Body of pancreas (tissue), 4 donors: ENCODE measurements at regions not wholly inside any gene's neighbourhood (a gene's known extent, or its start where the extent isn't known, plus 50 kb on each side); places are given as distances from the start of the nearest gene placed in this dataset.

ENCODE experiments used
- ATAC-seq: fragments of 150-250 bp; one replicate; pipeline ENCODE4 v1.9.1; 2016
- DNase-seq, 4 donors: peaks; one replicate each; pipeline ENCODE4 v3.0.0-alpha.2; 2019
- H3K27ac ChIP-seq, 4 donors: fragments of 200-600 bp; sonication (generic); 1 replicate in 3 of 4; 2 replicates in 1 of 4; pipeline versions ENCODE4 v1.5.1 to v1.6.1; 2016 to 2019; ENCODE audit warnings: mild to moderate bottlenecking in 1 of 4, mixed read lengths in 1 of 4, moderate library complexity in 1 of 4
- H3K27me3 ChIP-seq, 2 donors: fragments of 200-600 bp; sonication (generic); one replicate each; pipeline ENCODE4 v1.6.0; 2016; ENCODE audit warnings: mild to moderate bottlenecking in 1 of 2
- H3K36me3 ChIP-seq, 2 donors: fragments of 200-600 bp; sonication (generic); replicated peaks in 1 of 2; 2 replicates each; pipeline ENCODE4 v1.5.1; 2016; ENCODE audit warnings: low read depth in 2 of 2; ENCODE audit not compliant: insufficient read depth in 1 of 2
- H3K4me1 ChIP-seq: fragments of 200-600 bp; sonication (generic); one replicate; pipeline ENCODE4 v1.6.0; 2016
- H3K4me3 ChIP-seq, 2 donors: fragments of 200-600 bp; sonication (generic); 1 replicate in 1 of 2; 2 replicates in 1 of 2; pipeline ENCODE4 v1.5.1; 2016 to 2019
- H3K9me3 ChIP-seq, 3 donors: fragments of 200-600 bp; sonication (generic); 1 replicate in 2 of 3; 2 replicates in 1 of 3; pipeline ENCODE4 v1.5.1; 2016
- POLR2A ChIP-seq, 3 donors: fragments of 450-650 bp; IDR thresholded peaks; one replicate each; pipeline ENCODE4 v1.6.1; 2016; ENCODE audit warnings: antibody characterized with exemption in 3 of 3, mild to moderate bottlenecking in 2 of 3
- WGBS, 2 donors: methylation state at CpG; one replicate each; pipeline ENCODE4 v1.1.5; 2017; 5-methylcytosine and 5-hydroxymethylcytosine counted together
- intact Hi-C: fragments of 100-400 bp; cut with DNase I; formaldehyde crosslinking; loops from one replicate; pipeline ENCODE4 v1.15.1; 2023
- TF ChIP-seq, protein P1 (sequence below), 7 experiments: fragments of 450-650 bp in 4 of 7; fragments of 200-600 bp in 3 of 7; sonication (generic) in 3 of 7; IDR thresholded peaks; one replicate each; pipeline ENCODE4 v1.5.1; 2016 to 2019; ENCODE audit warnings: antibody characterized with exemption in 7 of 7

DNA sequence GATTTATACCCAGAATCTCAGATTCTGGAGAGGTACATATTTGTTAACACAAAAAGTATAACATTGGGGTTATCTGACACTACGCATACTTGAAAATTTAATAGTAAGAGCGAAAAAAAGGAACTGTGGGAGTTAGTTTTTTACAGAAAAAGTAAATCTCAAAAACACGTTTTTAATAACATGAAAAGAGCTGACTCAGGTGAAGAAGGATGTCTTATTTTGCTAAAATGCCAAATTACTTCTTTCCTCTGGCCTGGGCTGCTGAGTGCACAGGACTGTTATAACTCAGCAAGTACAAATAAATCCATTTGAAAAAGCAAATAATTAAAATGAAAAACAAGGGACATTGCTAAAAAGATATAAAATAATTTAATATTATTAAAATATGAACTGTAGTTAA, 1322.9 kb downstream of the ARAP2 start:
- Histone ChIP-seq H3K9me3 (no peaks in the 10 kb centered on the region), H3K27ac (no peak overlapping the region), H3K27me3 (no peaks in the 10 kb centered on the region), H3K4me1 (no peaks in the 10 kb centered on the region), H3K4me3 (no peak overlapping the region), H3K36me3 (no peaks in the 10 kb centered on the region)
- intact Hi-C loops = no loop called here
- DNase-seq (no peak), ATAC-seq (no peak)
- WGBS, 2 donors = 62% methylated on average over 3 of the region's 3 CpGs
- TF ChIP-seq POLR2A (IDR thresholded peaks at IDR 0.05) = no peak

DNA sequence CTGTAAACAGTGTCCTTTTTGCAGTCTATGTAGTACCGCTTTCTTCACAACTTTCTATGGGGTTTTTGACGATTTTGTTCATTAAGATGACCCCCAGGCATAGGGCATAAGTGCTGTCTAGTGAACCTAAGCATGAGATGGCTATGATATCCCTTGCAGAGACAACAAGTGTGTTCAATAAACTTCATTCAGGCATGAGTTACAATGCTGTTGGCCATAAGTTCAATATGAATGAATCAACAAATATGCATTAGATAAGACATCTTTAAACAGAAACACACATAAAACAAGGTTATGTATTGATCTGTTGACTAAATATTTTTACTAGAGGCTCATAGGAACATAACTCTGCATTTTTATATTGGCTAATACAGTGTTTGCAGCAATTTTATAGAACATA, 1322.0 kb downstream of the ARAP2 start:
- Histone ChIP-seq H3K4me1 (no peaks in the 10 kb centered on the region), H3K4me3 (no peak overlapping the region), H3K36me3 (no peaks in the 10 kb centered on the region), H3K27ac (no peak overlapping the region), H3K27me3 (no peaks in the 10 kb centered on the region), H3K9me3 (no peaks in the 10 kb centered on the region)
- WGBS, 2 donors = 58 to 61% methylated on average over 2 of the region's 2 CpGs
- intact Hi-C loops = no loop called here
- ATAC-seq (no peak), DNase-seq (no peak)
- no peak for TF ChIP-seq POLR2A (IDR thresholded peaks at IDR 0.05)
- TF ChIP-seq, protein P1, sequence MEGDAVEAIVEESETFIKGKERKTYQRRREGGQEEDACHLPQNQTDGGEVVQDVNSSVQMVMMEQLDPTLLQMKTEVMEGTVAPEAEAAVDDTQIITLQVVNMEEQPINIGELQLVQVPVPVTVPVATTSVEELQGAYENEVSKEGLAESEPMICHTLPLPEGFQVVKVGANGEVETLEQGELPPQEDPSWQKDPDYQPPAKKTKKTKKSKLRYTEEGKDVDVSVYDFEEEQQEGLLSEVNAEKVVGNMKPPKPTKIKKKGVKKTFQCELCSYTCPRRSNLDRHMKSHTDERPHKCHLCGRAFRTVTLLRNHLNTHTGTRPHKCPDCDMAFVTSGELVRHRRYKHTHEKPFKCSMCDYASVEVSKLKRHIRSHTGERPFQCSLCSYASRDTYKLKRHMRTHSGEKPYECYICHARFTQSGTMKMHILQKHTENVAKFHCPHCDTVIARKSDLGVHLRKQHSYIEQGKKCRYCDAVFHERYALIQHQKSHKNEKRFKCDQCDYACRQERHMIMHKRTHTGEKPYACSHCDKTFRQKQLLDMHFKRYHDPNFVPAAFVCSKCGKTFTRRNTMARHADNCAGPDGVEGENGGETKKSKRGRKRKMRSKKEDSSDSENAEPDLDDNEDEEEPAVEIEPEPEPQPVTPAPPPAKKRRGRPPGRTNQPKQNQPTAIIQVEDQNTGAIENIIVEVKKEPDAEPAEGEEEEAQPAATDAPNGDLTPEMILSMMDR (IDR thresholded peaks at IDR 0.05) = no peak

DNA sequence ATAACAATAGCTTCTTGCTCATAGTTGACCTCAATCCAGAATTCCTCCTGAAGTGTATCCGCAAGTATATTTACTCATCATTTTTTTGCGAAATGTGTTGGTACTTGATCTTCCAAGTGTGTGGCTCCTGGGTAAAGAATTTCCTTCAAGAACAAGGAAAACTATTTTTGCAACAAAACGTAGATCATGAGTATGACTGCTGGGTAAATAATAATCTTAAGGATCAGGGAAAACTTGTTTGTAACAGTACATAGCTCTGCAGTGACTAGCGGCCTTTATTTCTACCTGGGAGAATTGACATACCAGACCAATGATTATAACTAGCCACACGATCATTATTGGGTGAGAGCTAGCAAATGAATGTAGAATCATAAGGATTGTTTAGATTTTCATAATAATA, 1311.7 kb downstream of the ARAP2 start:
- DNase-seq (no peak), ATAC-seq (no peak)
- WGBS, 2 donors = 56 to 60% methylated on average over 5 of the region's 5 CpGs
- Histone ChIP-seq H3K9me3 (no peaks in the 10 kb centered on the region), H3K4me3 (no peak overlapping the region), H3K4me1 (no peaks in the 10 kb centered on the region), H3K36me3 (no peaks in the 10 kb centered on the region), H3K27me3 (no peaks in the 10 kb centered on the region), H3K27ac (no peak overlapping the region)
- intact Hi-C loops = no loop called here
- TF ChIP-seq, protein P1 (IDR thresholded peaks at IDR 0.05) = no peak
- no peak for TF ChIP-seq POLR2A (IDR thresholded peaks at IDR 0.05)

DNA sequence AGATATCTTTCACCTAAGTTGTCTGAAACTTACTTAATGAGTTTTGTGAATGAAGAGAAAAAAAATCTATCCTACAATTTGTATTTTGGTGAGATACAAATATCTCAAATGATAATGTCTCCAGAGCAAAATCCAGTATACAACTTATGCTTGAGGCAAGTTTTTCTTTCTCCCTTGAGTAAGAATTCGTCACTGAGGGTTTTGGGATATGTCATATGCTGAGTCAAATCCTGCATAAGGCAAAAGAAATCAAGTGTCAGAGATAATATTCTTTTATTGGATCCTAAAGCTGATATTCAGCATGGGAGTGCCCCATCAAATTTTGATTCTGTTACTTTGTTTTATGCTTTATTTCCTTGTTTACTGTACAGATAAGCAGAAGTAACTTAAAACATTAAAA, 1308.6 kb downstream of the ARAP2 start:
- Histone ChIP-seq H3K4me3 (no peak overlapping the region), H3K27ac (no peak overlapping the region), H3K36me3 (no peaks in the 10 kb centered on the region), H3K4me1 (no peaks in the 10 kb centered on the region), H3K27me3 (no peaks in the 10 kb centered on the region), H3K9me3 (no peaks in the 10 kb centered on the region)
- intact Hi-C loops = no loop called here
- WGBS, 2 donors = 14 to 41% methylated on average over 1 of the region's 1 CpG
- TF ChIP-seq, protein P1 (IDR thresholded peaks at IDR 0.05) = no peak
- no peak for TF ChIP-seq POLR2A (IDR thresholded peaks at IDR 0.05)
- DNase-seq = no peak
- ATAC-seq = no peak

GRCh38 chr4:34939073-34939472, 1305.2 kb downstream of the ARAP2 start:
- Histone ChIP-seq H3K27me3 (no peaks in the 10 kb centered on the region), H3K4me3 (no peak overlapping the region), H3K9me3 (no peaks in the 10 kb centered on the region), H3K27ac (no peak overlapping the region), H3K4me1 (no peaks in the 10 kb centered on the region), H3K36me3 (no peaks in the 10 kb centered on the region)
- ATAC-seq (no peak), DNase-seq (no peak)
- no peak for TF ChIP-seq POLR2A (IDR thresholded peaks at IDR 0.05)
- TF ChIP-seq, protein P1 (IDR thresholded peaks at IDR 0.05) = no peak
- intact Hi-C loops = no loop called here
- WGBS, 2 donors = 78% methylated on average over 14 of the region's 14 CpGs
